Muscle layer of colon (tissue), 2 donors: ENCODE measurements at regions not wholly inside any gene's neighbourhood (a gene's known extent, or its start where the extent isn't known, plus 50 kb on each side); places are given as distances from the start of the nearest gene placed in this dataset.

ENCODE experiments used
- H3K27ac ChIP-seq: one replicate; pipeline ENCODE4 v1.7.0; 2013; ENCODE audit warnings: low read depth, mild to moderate bottlenecking, low read length, moderate library complexity
- H3K27me3 ChIP-seq, 2 donors: one replicate each; pipeline ENCODE4 v1.7.0; 2013; ENCODE audit warnings: low read length in 2 of 2, mild to moderate bottlenecking in 2 of 2; ENCODE audit not compliant: insufficient read depth in 2 of 2, control insufficient read depth in 1 of 2
- H3K36me3 ChIP-seq: one replicate; pipeline ENCODE4 v1.7.0; 2013; ENCODE audit warnings: mild to moderate bottlenecking, low read length; ENCODE audit not compliant: insufficient read depth
- H3K4me1 ChIP-seq: one replicate; pipeline ENCODE4 v1.7.0; 2013; ENCODE audit warnings: mild to moderate bottlenecking, low read length; ENCODE audit not compliant: insufficient read depth
- H3K4me3 ChIP-seq, 2 donors: one replicate each; pipeline ENCODE4 v1.7.0; 2013; ENCODE audit warnings: low read length in 2 of 2, low read depth in 1 of 2, mild to moderate bottlenecking in 1 of 2, moderate library complexity in 1 of 2
- H3K9ac ChIP-seq: one replicate; pipeline ENCODE4 v1.7.0; 2013; ENCODE audit warnings: low read length
- H3K9me3 ChIP-seq: one replicate; pipeline ENCODE4 v1.7.0; 2013; ENCODE audit warnings: mild to moderate bottlenecking, low read length
- donor health status: abdominal sarcoma.
- donor health status: Adenocarcinoma of cecum.

- Histone ChIP-seq H3K27me3 (no peaks in the 10 kb centered on the region), H3K27ac (no peak overlapping the region), H3K4me1 (no peaks in the 10 kb centered on the region), H3K36me3 (no peaks in the 10 kb centered on the region), H3K9ac (no peak overlapping the region), H3K4me3 (no peak overlapping the region), H3K9me3 (no peaks in the 10 kb centered on the region)
These were observed 400.5 kb upstream of the CCL2 start for GRCh38 chr17:33854596-33854995.

DNA sequence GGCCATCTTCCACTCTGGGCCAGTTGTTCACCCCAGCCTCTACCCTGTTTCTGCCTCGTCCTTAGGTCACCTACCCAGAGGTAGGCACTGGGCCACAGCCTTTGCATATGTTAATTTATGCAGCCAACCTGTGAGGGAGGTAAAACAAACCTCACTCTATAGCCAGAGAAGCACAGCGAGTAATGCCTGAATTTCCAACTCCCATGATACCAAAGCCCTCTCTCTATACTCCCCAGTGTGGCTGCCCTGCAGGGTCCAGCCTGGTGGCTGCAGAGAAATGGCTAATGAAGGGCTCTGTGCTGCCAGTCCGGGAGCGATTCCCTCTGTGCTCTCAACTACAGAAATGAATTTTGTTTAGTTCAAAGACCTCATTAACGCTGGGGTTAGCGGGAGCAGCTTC is 397.0 kb upstream of the CCL2 start:
- H3K27me3 ChIP-seq = no peaks in the 10 kb centered on the region
- H3K9ac ChIP-seq = no peak overlapping the region
- no peak overlapping the region for H3K27ac ChIP-seq
- H3K4me3 ChIP-seq = no peak overlapping the region
- H3K4me1 ChIP-seq = no peaks in the 10 kb centered on the region
- no peaks in the 10 kb centered on the region for H3K36me3 ChIP-seq
- no peaks in the 10 kb centered on the region for H3K9me3 ChIP-seq

DNA sequence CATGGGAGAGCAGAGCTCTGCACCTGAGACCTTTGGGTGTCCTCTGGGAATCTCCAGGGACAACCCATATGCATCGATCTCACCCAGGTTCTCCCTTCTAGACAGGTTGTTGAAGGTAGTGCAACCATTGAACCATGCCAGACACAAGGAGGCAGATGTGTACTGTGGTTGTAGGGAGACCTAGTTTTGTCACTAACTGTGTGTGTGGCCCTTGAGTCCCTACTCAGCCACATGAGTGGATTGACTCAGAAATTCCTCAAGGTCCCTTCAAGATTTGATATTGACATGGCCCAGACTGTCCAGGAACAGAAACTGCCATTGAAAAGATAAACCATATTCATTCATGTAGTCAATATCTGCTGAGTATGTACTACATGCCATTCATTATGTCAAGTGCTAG is 396.4 kb upstream of the CCL2 start:
- no peaks in the 10 kb centered on the region for H3K4me1 ChIP-seq

DNA sequence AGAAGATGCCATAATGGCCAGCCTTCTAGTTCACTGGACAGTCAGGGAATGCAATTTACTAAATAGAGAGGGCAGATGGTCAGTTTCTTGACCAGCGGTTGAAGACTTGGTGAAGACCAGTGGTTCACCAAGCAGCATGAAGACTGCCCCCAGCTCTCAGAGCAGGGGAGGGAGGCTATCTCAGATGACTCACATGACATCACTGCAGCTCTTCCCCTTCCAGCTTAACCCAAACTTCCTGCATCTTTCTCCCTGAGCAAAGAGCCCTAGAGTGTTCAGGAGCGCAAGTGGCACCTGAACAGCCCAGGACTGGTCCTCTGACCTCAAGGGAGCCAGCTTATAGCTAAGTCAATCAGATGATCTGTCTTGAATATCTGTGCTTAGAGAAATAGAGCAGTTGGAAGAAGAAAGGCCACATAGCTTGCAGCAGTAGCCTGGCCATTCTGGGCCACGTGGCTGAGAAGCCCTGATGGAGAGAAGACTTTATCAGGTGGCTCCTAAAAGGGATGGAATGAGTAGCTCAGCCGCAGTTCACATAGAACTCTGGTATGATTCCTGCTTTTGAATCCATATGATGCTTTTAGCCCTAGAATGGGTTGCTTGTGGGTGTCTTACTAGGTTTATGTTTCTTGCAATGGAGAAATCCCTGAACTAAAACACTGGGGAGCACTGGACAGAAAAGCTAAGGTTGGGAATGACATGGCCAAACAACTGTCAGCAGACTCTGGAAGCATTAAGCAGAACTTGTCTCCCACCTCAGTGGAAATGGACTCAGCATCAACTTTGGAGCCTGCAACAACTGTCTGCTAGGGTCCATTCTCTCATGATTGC is 392.1 kb upstream of the CCL2 start:
- H3K4me3 ChIP-seq = no peak overlapping the region
- no peak overlapping the region for H3K9ac ChIP-seq
- H3K36me3 ChIP-seq = no peaks in the 10 kb centered on the region
- no peaks in the 10 kb centered on the region for H3K4me1 ChIP-seq
- no peaks in the 10 kb centered on the region for H3K9me3 ChIP-seq
- no peak overlapping the region for H3K27ac ChIP-seq
- no peaks in the 10 kb centered on the region for H3K27me3 ChIP-seq

More for the DNA sequence above, 396.4 kb upstream of the CCL2 start:
- Histone ChIP-seq H3K9me3 (no peaks in the 10 kb centered on the region), H3K27me3 (no peaks in the 10 kb centered on the region), H3K36me3 (no peaks in the 10 kb centered on the region), H3K4me3 (no peak overlapping the region), H3K27ac (no peak overlapping the region), H3K9ac (no peak overlapping the region)

- Histone ChIP-seq H3K27me3 (no peaks in the 10 kb centered on the region), H3K4me3 (no peak overlapping the region), H3K36me3 (no peaks in the 10 kb centered on the region), H3K9me3 (no peaks in the 10 kb centered on the region), H3K4me1 (no peaks in the 10 kb centered on the region), H3K27ac (no peak overlapping the region), H3K9ac (no peak overlapping the region)
These were observed 390.3 kb upstream of the CCL2 start for GRCh38 chr17:33864758-33865229.

DNA sequence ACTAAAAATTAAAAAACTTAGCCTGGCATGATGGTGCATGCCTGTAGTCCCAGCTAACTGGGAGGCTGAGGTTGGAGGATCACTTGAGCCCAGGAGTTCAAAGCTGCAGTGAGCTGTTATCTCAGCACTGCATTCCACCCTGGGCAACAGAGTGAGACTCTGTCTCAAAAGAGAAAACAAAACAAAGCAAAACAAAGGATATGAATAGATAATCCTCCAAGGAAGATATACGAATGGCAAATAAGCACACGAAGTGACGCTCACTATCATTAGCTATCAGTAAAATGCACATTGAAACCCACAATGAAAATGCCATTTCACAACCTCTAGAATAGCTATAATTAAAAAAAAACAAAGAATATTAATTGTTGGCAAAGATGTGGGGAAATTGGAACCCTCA is 386.2 kb upstream of the CCL2 start:
- Histone ChIP-seq H3K4me3 (no peak overlapping the region), H3K27me3 (peaks cover 0 to 9% of the 10 kb centered on the region in 2 donors), H3K9ac (no peak overlapping the region), H3K4me1 (no peaks in the 10 kb centered on the region), H3K27ac (no peak overlapping the region), H3K9me3 (no peaks in the 10 kb centered on the region), H3K36me3 (no peaks in the 10 kb centered on the region)

DNA sequence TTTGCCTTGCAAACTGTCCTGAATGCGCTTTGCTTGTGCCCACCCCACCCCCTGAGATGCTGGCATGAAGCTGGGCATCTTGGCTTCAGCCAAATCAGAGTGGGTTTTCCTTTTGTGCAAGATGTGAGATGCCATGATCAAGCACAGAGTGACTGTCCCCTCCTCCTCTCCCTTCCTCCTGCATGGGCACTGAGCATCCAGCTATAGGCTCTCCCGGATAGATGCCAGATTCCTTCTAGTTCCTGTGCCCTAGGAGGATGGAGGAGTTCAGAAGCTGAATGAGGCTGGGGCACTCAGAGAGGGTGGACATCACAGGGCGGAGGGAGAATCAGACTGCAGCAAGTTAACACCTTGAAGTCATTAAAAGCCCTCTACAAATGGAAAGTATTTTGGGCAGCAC is 384.1 kb upstream of the CCL2 start:
- H3K9ac ChIP-seq = no peak overlapping the region
- no peaks in the 10 kb centered on the region for H3K4me1 ChIP-seq
- H3K27ac ChIP-seq = no peak overlapping the region
- H3K4me3 ChIP-seq = no peak overlapping the region
- no peaks in the 10 kb centered on the region for H3K9me3 ChIP-seq
- H3K36me3 ChIP-seq = no peaks in the 10 kb centered on the region
- H3K27me3 ChIP-seq = peaks cover 4 to 9% of the 10 kb centered on the region in 2 donors

- no peaks in the 10 kb centered on the region for H3K4me1 ChIP-seq
- no peak overlapping the region for H3K4me3 ChIP-seq
- H3K36me3 ChIP-seq = no peaks in the 10 kb centered on the region
- H3K9me3 ChIP-seq = no peaks in the 10 kb centered on the region
- H3K27me3 ChIP-seq = peaks cover 4 to 9% of the 10 kb centered on the region in 2 donors
- no peak overlapping the region for H3K27ac ChIP-seq
- H3K9ac ChIP-seq = no peak overlapping the region
These were observed 383.2 kb upstream of the CCL2 start for GRCh38 chr17:33871720-33872540.

- no peak overlapping the region for H3K4me3 ChIP-seq
- no peaks in the 10 kb centered on the region for H3K36me3 ChIP-seq
- H3K27me3 ChIP-seq = peaks cover 4 to 9% of the 10 kb centered on the region in 2 donors
- no peaks in the 10 kb centered on the region for H3K4me1 ChIP-seq
- no peak overlapping the region for H3K9ac ChIP-seq
- H3K9me3 ChIP-seq = no peaks in the 10 kb centered on the region
- H3K27ac ChIP-seq = no peak overlapping the region
These were observed 381.9 kb upstream of the CCL2 start for GRCh38 chr17:33873201-33873617.

DNA sequence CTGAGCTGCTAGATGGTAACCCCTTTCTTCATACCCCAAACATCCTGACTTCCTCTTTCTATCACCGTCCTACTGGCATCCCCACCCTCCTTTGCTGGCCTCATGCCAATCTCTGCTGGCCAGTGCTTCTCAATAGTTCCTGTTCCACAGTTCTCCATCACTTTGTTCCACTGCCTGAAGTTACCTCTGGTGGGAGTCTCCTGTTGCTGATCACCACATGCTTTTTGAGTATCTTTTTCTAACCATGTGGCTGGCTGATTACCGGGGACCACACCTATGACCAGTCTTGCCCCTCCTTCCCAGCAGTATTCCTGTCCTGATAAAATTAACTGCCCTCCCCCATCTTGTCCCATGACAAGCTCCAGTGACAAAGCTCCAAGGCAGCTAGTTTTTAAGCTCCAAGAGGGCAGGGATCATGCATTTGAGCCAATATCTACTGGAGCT is 380.4 kb upstream of the CCL2 start:
- Histone ChIP-seq H3K27ac (no peak overlapping the region), H3K9me3 (no peaks in the 10 kb centered on the region), H3K27me3 (peaks cover 4 to 9% of the 10 kb centered on the region in 2 donors), H3K4me1 (no peaks in the 10 kb centered on the region), H3K4me3 (no peak overlapping the region), H3K9ac (no peak overlapping the region), H3K36me3 (no peaks in the 10 kb centered on the region)

GRCh38 chr17:33875973-33876372 is 379.1 kb upstream of the CCL2 start:
- Histone ChIP-seq H3K4me1 (no peaks in the 10 kb centered on the region), H3K9ac (no peak overlapping the region), H3K4me3 (no peak overlapping the region), H3K9me3 (no peaks in the 10 kb centered on the region), H3K27ac (no peak overlapping the region), H3K36me3 (no peaks in the 10 kb centered on the region), H3K27me3 (peaks cover 4 to 9% of the 10 kb centered on the region in 2 donors)
